ENCODE measurements at regions not wholly inside any gene's neighbourhood (a gene's known extent, or its start where the extent isn't known, plus 50 kb on each side); places are given as distances from the start of the nearest gene placed in this dataset.
"Not testable (repeated sequence)": the region's sequence is repeated elsewhere in the genome, so short reads cannot be mapped to it uniquely, and the experiment has no call there.

GRCh38 chr16:51834133-51834532 lies 683.1 kb upstream of the SALL1 start:
- Histone ChIP-seq H3K27me3 (no peaks in the 10 kb centered on the region), H4K20me1 (no peaks in the 10 kb centered on the region), H3K4me3 (no peak overlapping the region), H3K9me3 (no peaks in the 10 kb centered on the region), H3K9ac (no peak overlapping the region), H3K27ac (no peak overlapping the region), H3K36me3 (no peaks in the 10 kb centered on the region), H3K4me2 (no peak overlapping the region), H3K4me1 (no peaks in the 10 kb centered on the region)
- TF ChIP-seq Cebpa-rat (IDR thresholded peaks at IDR 0.05), result no peak

GRCh38 chr16:51831595-51832367 lies 680.7 kb upstream of the SALL1 start:
- H3K27ac ChIP-seq, result no peak overlapping the region
- H4K20me1 ChIP-seq, result no peaks in the 10 kb centered on the region
- H3K9ac ChIP-seq, result no peak overlapping the region
- H3K36me3 ChIP-seq, result no peaks in the 10 kb centered on the region
- no peak overlapping the region for H3K4me2 ChIP-seq
- H3K4me3 ChIP-seq, result no peak overlapping the region
- H3K9me3 ChIP-seq, result no peaks in the 10 kb centered on the region
- H3K27me3 ChIP-seq, result no peaks in the 10 kb centered on the region
- H3K4me1 ChIP-seq, result no peaks in the 10 kb centered on the region
- TF ChIP-seq Cebpa-rat (IDR thresholded peaks at IDR 0.05), result no peak

- H3K9ac ChIP-seq, H4K20me1 ChIP-seq, H3K27ac ChIP-seq, H3K9me3 ChIP-seq, H3K4me1 ChIP-seq, H3K36me3 ChIP-seq, H3K4me3 ChIP-seq, H3K4me2 ChIP-seq, H3K27me3 ChIP-seq: not testable (repeated sequence)
Observed at GRCh38 chr16:51831034-51831433, 680.0 kb upstream of the SALL1 start.

- H4K20me1 ChIP-seq, result no peaks in the 10 kb centered on the region
- TF ChIP-seq Cebpa-rat (IDR thresholded peaks at IDR 0.05), result no peak
Observed at GRCh38 chr16:51825779-51826178, 674.7 kb upstream of the SALL1 start.

GRCh38 chr16:51822471-51822870 lies 671.4 kb upstream of the SALL1 start:
- H3K27me3 ChIP-seq, result no peaks in the 10 kb centered on the region
- H3K27ac ChIP-seq, result no peak overlapping the region
- no peak overlapping the region for H3K4me2 ChIP-seq
- no peak overlapping the region for H3K4me3 ChIP-seq
- no peaks in the 10 kb centered on the region for H3K9me3 ChIP-seq
- TF ChIP-seq Cebpa-rat (IDR thresholded peaks at IDR 0.05), result no peak
- H4K20me1 ChIP-seq, result no peaks in the 10 kb centered on the region
- H3K4me1 ChIP-seq, result no peaks in the 10 kb centered on the region; the same call in 1 of the 2 replicates
- H3K36me3 ChIP-seq, result no peaks in the 10 kb centered on the region
- H3K9ac ChIP-seq, result no peak overlapping the region

More at GRCh38 chr16:51825779-51826178, 674.7 kb upstream of the SALL1 start:
- H3K9me3 ChIP-seq, result no peaks in the 10 kb centered on the region
- no peak overlapping the region for H3K9ac ChIP-seq
- no peaks in the 10 kb centered on the region for H3K27me3 ChIP-seq
- no peak overlapping the region for H3K4me3 ChIP-seq
- no peaks in the 10 kb centered on the region; the same call in 1 of the 2 replicates for H3K4me1 ChIP-seq
- H3K36me3 ChIP-seq, result no peaks in the 10 kb centered on the region
- no peak overlapping the region for H3K4me2 ChIP-seq
- no peak overlapping the region for H3K27ac ChIP-seq

GRCh38 chr16:51821527-51821926 lies 670.5 kb upstream of the SALL1 start:
- H3K4me2 ChIP-seq, result no peak overlapping the region
- no peaks in the 10 kb centered on the region for H3K27me3 ChIP-seq
- H3K4me1 ChIP-seq, result no peaks in the 10 kb centered on the region; the same call in 1 of the 2 replicates
- no peak for TF ChIP-seq Cebpa-rat (IDR thresholded peaks at IDR 0.05)
- no peaks in the 10 kb centered on the region for H3K36me3 ChIP-seq
- no peaks in the 10 kb centered on the region for H3K9me3 ChIP-seq
- H3K27ac ChIP-seq, result no peak overlapping the region
- H3K9ac ChIP-seq, result no peak overlapping the region
- no peaks in the 10 kb centered on the region for H4K20me1 ChIP-seq
- H3K4me3 ChIP-seq, result no peak overlapping the region

- no peak overlapping the region for H3K4me2 ChIP-seq
- H3K9ac ChIP-seq, result no peak overlapping the region
- no peak for TF ChIP-seq Cebpa-rat (IDR thresholded peaks at IDR 0.05)
- H4K20me1 ChIP-seq, result no peaks in the 10 kb centered on the region
- no peaks in the 10 kb centered on the region; the same call in 1 of the 2 replicates for H3K4me1 ChIP-seq
- no peaks in the 10 kb centered on the region for H3K36me3 ChIP-seq
- H3K27me3 ChIP-seq, result no peaks in the 10 kb centered on the region
- H3K9me3 ChIP-seq, result no peaks in the 10 kb centered on the region
- H3K4me3 ChIP-seq, result no peak overlapping the region
- H3K27ac ChIP-seq, result no peak overlapping the region
Observed at GRCh38 chr16:51820176-51820575, 669.1 kb upstream of the SALL1 start.

- Histone ChIP-seq H3K9me3 (peaks cover 4% of the 10 kb centered on the region; the same call in 1 of the 2 replicates), H3K4me3 (no peak overlapping the region), H3K27me3 (no peaks in the 10 kb centered on the region), H3K36me3 (no peaks in the 10 kb centered on the region), H3K4me2 (no peak overlapping the region), H3K27ac (no peak overlapping the region), H3K9ac (no peak overlapping the region), H3K4me1 (no peaks in the 10 kb centered on the region; the same call in 1 of the 2 replicates), H4K20me1 (no peaks in the 10 kb centered on the region)
- no peak for TF ChIP-seq Cebpa-rat (IDR thresholded peaks at IDR 0.05)
Observed at GRCh38 chr16:51818342-51818944, 667.4 kb upstream of the SALL1 start.

GRCh38 chr16:51816929-51817328 lies 665.9 kb upstream of the SALL1 start:
- H3K4me3 ChIP-seq, result no peak overlapping the region
- no peaks in the 10 kb centered on the region for H4K20me1 ChIP-seq
- TF ChIP-seq Cebpa-rat (IDR thresholded peaks at IDR 0.05), result no peak

GRCh38 chr16:51815523-51815922 lies 664.5 kb upstream of the SALL1 start:
- Histone ChIP-seq H3K36me3 (no peaks in the 10 kb centered on the region), H3K4me2 (no peak overlapping the region), H3K9ac (no peak overlapping the region), H3K4me3 (no peak overlapping the region), H3K27me3 (no peaks in the 10 kb centered on the region), H3K27ac (no peak overlapping the region), H3K9me3 (peaks cover 5% of the 10 kb centered on the region; the same call in 1 of the 2 replicates), H3K4me1 (no peaks in the 10 kb centered on the region), H4K20me1 (no peaks in the 10 kb centered on the region)
- no peak for TF ChIP-seq Cebpa-rat (IDR thresholded peaks at IDR 0.05)

More at GRCh38 chr16:51816929-51817328, 665.9 kb upstream of the SALL1 start:
- Histone ChIP-seq H3K36me3 (no peaks in the 10 kb centered on the region), H3K4me1 (no peaks in the 10 kb centered on the region), H3K27ac (no peak overlapping the region), H3K27me3 (no peaks in the 10 kb centered on the region), H3K9ac (no peak overlapping the region), H3K4me2 (no peak overlapping the region), H3K9me3 (peaks cover 5% of the 10 kb centered on the region; the same call in 1 of the 2 replicates)
